Vagina (tissue), 2 donors: ENCODE measurements at regions not wholly inside any gene's neighbourhood (a gene's known extent, or its start where the extent isn't known, plus 50 kb on each side); places are given as distances from the start of the nearest gene placed in this dataset.
"Not testable (repeated sequence)": the region's sequence is repeated elsewhere in the genome, so short reads cannot be mapped to it uniquely, and the experiment has no call there.

Experiments
- DNase-seq, 2 donors: peaks; one replicate each; pipeline ENCODE4 v3.0.0-alpha.2; 2017; ENCODE audit errors: extremely low spot score in 2 of 2
- H3K27ac ChIP-seq: fragments of 200-600 bp; sonication (generic); one replicate; pipeline ENCODE4 v1.5.1; 2019
- H3K27me3 ChIP-seq: fragments of 200-600 bp; sonication (generic); one replicate; pipeline ENCODE4 v1.5.1; 2019
- H3K36me3 ChIP-seq, 2 donors: fragments of 200-600 bp; sonication (generic); one replicate each; pipeline ENCODE4 v1.5.1; 2017 to 2019
- H3K4me1 ChIP-seq: fragments of 200-600 bp; sonication (generic); one replicate; pipeline ENCODE4 v1.5.1; 2019
- H3K4me3 ChIP-seq, 2 donors: fragments of 200-600 bp; sonication (generic); 1 replicate in 1 of 2; 2 replicates in 1 of 2; pipeline ENCODE4 v1.5.1; 2016 to 2019
- H3K9me3 ChIP-seq: fragments of 200-600 bp; sonication (generic); one replicate; pipeline ENCODE4 v1.5.1; 2019
- POLR2A ChIP-seq, 2 donors: fragments of 450-650 bp; IDR thresholded peaks; one replicate each; pipeline ENCODE4 v1.6.1; 2017; ENCODE audit warnings: antibody characterized with exemption in 2 of 2, mild to moderate bottlenecking in 2 of 2, moderate library complexity in 2 of 2
- POLR2AphosphoS5 ChIP-seq, 2 donors: sonication (generic); formaldehyde crosslinking; IDR thresholded peaks; one replicate each; pipeline ENCODE4 v1.9.0; 2017; ENCODE audit warnings: antibody characterized with exemption in 2 of 2, mild to moderate bottlenecking in 2 of 2, low read depth in 1 of 2; ENCODE audit not compliant: insufficient read depth in 1 of 2
- intact Hi-C: fragments of 100-400 bp; cut with DNase I; formaldehyde crosslinking; loops from one replicate; pipeline ENCODE4 v1.15.1; 2023
- TF ChIP-seq, protein P1 (sequence below), 3 experiments: fragments of 450-650 bp in 2 of 3; fragments of 200-600 bp in 1 of 3; sonication (generic) in 1 of 3; IDR thresholded peaks; one replicate each; pipeline ENCODE4 v1.5.1; 2017 to 2019; ENCODE audit warnings: antibody characterized with exemption in 3 of 3, mild to moderate bottlenecking in 2 of 3, moderate library complexity in 2 of 3

DNA sequence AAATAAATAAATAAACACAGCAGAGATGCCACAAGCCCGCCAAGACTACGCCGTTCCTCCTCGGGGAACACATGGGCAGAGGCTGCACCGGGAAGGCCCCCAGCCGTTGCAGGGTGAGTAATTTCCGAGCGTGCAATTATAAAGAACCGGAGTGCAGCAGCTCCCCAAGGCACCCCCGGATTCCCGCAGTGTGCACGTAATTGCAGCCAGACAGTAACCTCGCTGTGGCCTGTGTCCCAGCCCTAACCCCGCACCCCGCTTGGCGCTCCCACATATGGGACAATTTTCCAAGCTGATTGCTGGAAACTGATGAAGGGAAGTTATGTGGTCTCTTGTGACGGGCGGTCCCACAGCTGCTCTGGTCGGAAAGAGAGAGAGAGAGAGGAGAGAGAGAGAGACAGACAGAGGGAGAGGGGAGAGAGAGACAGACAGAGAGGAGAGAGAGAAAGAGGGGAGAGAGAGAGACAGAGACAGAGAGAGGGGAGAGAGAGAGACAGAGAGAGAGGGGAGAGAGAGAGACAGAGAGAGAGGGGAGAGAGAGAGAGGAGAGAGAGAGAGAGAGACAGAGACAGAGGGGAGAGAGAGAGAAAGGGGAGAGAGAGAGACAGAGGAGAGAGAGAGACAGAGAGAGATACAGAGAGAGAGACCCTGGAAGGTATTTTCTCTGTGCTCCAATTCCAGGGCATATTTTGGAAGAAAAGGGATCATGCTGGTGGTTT, 275.4 kb downstream of the SHOX start:
- no peak for TF ChIP-seq POLR2AphosphoS5 (IDR thresholded peaks at IDR 0.05; ENCODE audit: insufficient read depth in 1 of 2, low read depth in 1 of 2)
- no peak for TF ChIP-seq POLR2A (IDR thresholded peaks at IDR 0.05)
- TF ChIP-seq, protein P1, sequence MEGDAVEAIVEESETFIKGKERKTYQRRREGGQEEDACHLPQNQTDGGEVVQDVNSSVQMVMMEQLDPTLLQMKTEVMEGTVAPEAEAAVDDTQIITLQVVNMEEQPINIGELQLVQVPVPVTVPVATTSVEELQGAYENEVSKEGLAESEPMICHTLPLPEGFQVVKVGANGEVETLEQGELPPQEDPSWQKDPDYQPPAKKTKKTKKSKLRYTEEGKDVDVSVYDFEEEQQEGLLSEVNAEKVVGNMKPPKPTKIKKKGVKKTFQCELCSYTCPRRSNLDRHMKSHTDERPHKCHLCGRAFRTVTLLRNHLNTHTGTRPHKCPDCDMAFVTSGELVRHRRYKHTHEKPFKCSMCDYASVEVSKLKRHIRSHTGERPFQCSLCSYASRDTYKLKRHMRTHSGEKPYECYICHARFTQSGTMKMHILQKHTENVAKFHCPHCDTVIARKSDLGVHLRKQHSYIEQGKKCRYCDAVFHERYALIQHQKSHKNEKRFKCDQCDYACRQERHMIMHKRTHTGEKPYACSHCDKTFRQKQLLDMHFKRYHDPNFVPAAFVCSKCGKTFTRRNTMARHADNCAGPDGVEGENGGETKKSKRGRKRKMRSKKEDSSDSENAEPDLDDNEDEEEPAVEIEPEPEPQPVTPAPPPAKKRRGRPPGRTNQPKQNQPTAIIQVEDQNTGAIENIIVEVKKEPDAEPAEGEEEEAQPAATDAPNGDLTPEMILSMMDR (IDR thresholded peaks at IDR 0.05): no peak
- no peak for DNase-seq

DNA sequence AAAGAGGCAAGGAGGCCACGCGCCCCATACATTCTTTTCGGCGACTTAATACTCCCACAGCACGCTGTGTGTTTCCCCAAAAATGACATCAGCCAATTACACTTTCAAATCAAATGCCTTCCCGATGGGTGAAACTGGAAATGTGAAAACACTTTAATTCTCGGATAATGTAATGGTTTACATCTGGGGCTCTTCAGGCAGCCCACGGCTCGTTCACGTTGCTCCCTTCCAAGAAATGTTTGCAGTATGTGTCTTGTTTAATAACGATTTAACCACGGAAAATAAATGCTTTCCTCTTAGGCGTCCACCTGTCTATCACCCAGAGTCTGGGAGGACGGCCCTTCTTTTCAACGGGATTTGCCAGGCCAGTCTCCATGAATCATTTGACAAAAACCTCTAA, 272.5 kb downstream of the SHOX start:
- Histone ChIP-seq H3K27ac (no peak overlapping the region), H3K4me3 (no peak overlapping the region), H3K27me3 (no peaks in the 10 kb centered on the region), H3K36me3 (no peaks in the 10 kb centered on the region), H3K9me3 (no peaks in the 10 kb centered on the region), H3K4me1 (no peaks in the 10 kb centered on the region)
- TF ChIP-seq, protein P1 (IDR thresholded peaks at IDR 0.05): no peak
- TF ChIP-seq POLR2AphosphoS5 (IDR thresholded peaks at IDR 0.05; ENCODE audit: insufficient read depth in 1 of 2, low read depth in 1 of 2) (no peak), POLR2A (IDR thresholded peaks at IDR 0.05) (no peak)
- intact Hi-C loops: no loop called here
- DNase-seq: no peak

More for the DNA sequence above, 275.4 kb downstream of the SHOX start:
- H3K9me3 ChIP-seq: no peaks in the 10 kb centered on the region
- H3K4me1 ChIP-seq: no peaks in the 10 kb centered on the region
- H3K27me3 ChIP-seq: no peaks in the 10 kb centered on the region
- no peak overlapping the region for H3K4me3 ChIP-seq
- no peaks in the 10 kb centered on the region for H3K36me3 ChIP-seq
- H3K27ac ChIP-seq: no peak overlapping the region
- intact Hi-C loops: no loop called here

DNA sequence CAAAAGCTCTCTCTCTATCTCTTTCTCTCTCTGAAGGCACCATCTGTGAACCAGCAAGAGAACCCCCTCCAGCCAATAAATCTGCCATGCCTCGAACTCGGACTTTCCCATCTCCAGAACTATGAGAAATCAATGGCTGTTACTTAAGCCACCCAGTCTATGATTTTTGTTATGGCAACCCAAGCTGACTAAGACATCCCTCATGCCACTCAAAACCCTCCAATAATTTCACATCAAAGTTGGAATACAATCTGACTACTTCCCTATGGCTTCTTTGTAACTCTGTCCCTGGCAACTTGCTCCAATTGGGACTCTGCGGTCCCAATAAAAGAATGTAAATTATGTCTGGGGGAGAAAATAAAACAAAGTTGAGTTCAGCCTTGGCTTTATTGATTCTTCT, 265.7 kb downstream of the SHOX start:
- intact Hi-C loops: no loop called here
- TF ChIP-seq, protein P1 (IDR thresholded peaks at IDR 0.05): no peak
- TF ChIP-seq POLR2AphosphoS5 (IDR thresholded peaks at IDR 0.05; ENCODE audit: insufficient read depth in 1 of 2, low read depth in 1 of 2) (no peak), POLR2A (IDR thresholded peaks at IDR 0.05) (no peak)
- no peaks in the 10 kb centered on the region for H3K9me3 ChIP-seq

DNA sequence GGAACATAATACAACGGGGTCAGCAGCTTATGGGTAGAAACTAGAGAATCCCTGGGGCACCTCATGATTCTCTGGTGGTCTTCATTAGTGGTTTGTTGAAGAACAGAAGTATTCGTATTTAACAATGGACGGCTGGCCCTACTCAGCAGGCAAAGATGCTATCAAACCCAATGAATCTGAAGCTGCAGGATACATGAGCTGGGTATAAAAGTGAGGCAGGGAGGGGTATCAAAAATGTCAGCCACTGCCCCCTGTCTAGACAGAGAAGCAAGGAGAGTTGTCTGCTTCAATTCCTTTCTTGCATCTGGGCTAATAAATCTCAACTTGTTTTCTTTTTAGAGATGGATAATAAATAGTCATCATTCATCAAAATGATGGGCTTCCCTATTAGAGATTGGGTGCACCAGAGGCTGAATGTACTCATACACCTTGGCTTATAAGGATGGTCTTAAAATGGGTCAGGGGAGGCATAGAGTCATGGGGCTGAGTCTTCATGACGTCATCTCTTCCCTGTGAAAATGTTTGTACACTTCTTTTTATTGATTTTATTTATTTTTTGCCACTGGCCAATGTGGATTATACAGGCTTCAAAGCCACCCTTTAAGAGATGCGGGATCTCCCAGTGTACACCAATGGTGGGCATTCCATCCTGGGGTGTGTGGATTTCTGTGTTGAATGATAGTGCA, 259.5 kb downstream of the SHOX start:
- no peaks in the 10 kb centered on the region for H3K4me1 ChIP-seq

More for the DNA sequence above, 265.7 kb downstream of the SHOX start:
- H3K36me3 ChIP-seq: no peaks in the 10 kb centered on the region
- H3K27ac ChIP-seq: no peak overlapping the region
- H3K27me3 ChIP-seq: no peaks in the 10 kb centered on the region
- peak; percentile 13 to 64 for DNase-seq
- H3K4me1 ChIP-seq: no peaks in the 10 kb centered on the region
- H3K4me3 ChIP-seq: no peak overlapping the region

DNA sequence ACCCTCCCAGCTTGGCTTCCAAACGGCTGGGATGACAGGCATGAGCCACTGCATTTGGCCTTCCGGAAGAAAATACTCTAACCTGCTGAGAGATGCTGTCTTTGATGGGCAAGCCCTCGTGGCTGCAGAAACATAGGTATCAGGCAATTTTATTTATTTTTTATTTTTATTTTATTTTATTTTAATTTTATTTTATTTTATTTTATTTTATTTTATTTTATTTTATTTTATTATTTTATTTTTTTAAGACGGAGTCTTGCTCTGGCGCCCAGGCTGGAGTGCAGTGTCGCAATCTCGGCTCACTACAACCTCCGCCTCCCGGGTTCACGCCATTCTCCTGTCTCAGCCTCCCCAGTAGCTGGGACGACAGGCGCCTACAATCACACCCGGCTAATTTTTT, 257.1 kb downstream of the SHOX start:
- intact Hi-C loops, H3K4me3 ChIP-seq, H3K4me1 ChIP-seq, DNase-seq, H3K36me3 ChIP-seq, H3K27me3 ChIP-seq, H3K9me3 ChIP-seq, H3K27ac ChIP-seq: not testable (repeated sequence)

More for the DNA sequence above, 259.5 kb downstream of the SHOX start:
- TF ChIP-seq POLR2AphosphoS5 (IDR thresholded peaks at IDR 0.05; ENCODE audit: insufficient read depth in 1 of 2, low read depth in 1 of 2): no peak
- TF ChIP-seq, protein P1 (IDR thresholded peaks at IDR 0.05): no peak
- no peak for TF ChIP-seq POLR2A (IDR thresholded peaks at IDR 0.05)
- Histone ChIP-seq H3K27me3 (no peaks in the 10 kb centered on the region), H3K4me3 (no peak overlapping the region), H3K9me3 (no peaks in the 10 kb centered on the region), H3K27ac (no peak overlapping the region), H3K36me3 (no peaks in the 10 kb centered on the region)
- intact Hi-C loops: no loop called here
- peak in 1 of 2 donors; percentile 19 for DNase-seq
